GM23338 (cell line): ENCODE measurements at regions not wholly inside any gene's neighbourhood (a gene's known extent, or its start where the extent isn't known, plus 50 kb on each side); places are given as distances from the start of the nearest gene placed in this dataset.
A peak's percentile ranks its signal among the peaks of the same experiment; 100 is the strongest.

Experiments used
- ATAC-seq: fragments of 200-7000 bp; cut with Tn5 transposase; 3 replicates; pipeline ENCODE4 v1.9.1; 2020
- DNase-seq: peaks from one replicate; pipeline ENCODE4 v3.0.0-alpha.2; 2015; ENCODE audit warnings: low spot score
- H2AFZ ChIP-seq: fragments of 200-600 bp; sonication (generic); 2 replicates; pipeline ENCODE4 v1.8.0; 2016; ENCODE audit warnings: antibody characterized with exemption, mild to moderate bottlenecking, moderate library complexity
- H3F3A ChIP-seq: fragments of 200-600 bp; sonication (generic); replicated peaks from 2 replicates; pipeline ENCODE4 v1.8.0; 2017; ENCODE audit warnings: antibody characterized with exemption, mixed run types, low read depth
- H3K27ac ChIP-seq: fragments of 200-600 bp; sonication (generic); 2 replicates; pipeline ENCODE4 v1.6.1; 2016; ENCODE audit warnings: low read depth
- H3K27me3 ChIP-seq: fragments of 200-600 bp; sonication (generic); 2 replicates; pipeline ENCODE4 v1.8.0; 2016; ENCODE audit warnings: mild to moderate bottlenecking, mixed run types, moderate library complexity; ENCODE audit not compliant: insufficient read depth
- H3K36me3 ChIP-seq: fragments of 200-600 bp; sonication (generic); 2 replicates; pipeline ENCODE4 v1.8.0; 2016; ENCODE audit warnings: mild to moderate bottlenecking; ENCODE audit not compliant: insufficient read depth
- H3K4me1 ChIP-seq: fragments of 200-600 bp; sonication (generic); 2 replicates; pipeline ENCODE4 v1.8.0; 2016; ENCODE audit warnings: mild to moderate bottlenecking, moderate library complexity; ENCODE audit not compliant: insufficient read depth
- H3K4me2 ChIP-seq: fragments of 200-600 bp; sonication (generic); 2 replicates; pipeline ENCODE4 v1.7.1; 2017; ENCODE audit warnings: mixed run types
- H3K4me3 ChIP-seq: fragments of 200-600 bp; sonication (generic); 2 replicates; pipeline ENCODE4 v1.6.1; 2016; ENCODE audit warnings: mixed run types
- H3K79me2 ChIP-seq: fragments of 200-600 bp; sonication (generic); replicated peaks from 2 replicates; pipeline ENCODE4 v1.8.0; 2017; ENCODE audit warnings: mild to moderate bottlenecking; ENCODE audit not compliant: insufficient read depth
- H3K9me2 ChIP-seq: fragments of 200-600 bp; sonication (generic); 2 replicates; pipeline ENCODE4 v1.8.0; 2017; ENCODE audit not compliant: insufficient read depth
- H4K20me1 ChIP-seq: fragments of 200-600 bp; sonication (generic); replicated peaks from 2 replicates; pipeline ENCODE4 v1.8.0; 2017; ENCODE audit warnings: mild to moderate bottlenecking; ENCODE audit not compliant: insufficient read depth
- H3K27ac Mint-ChIP-seq: 2 replicates; pipeline ENCODE4 v1.8.0; 2020; ENCODE audit warnings: inconsistent platforms, mild to moderate bottlenecking, moderate library complexity, mixed read lengths
- H3K27me3 Mint-ChIP-seq: 3 replicates; pipeline ENCODE4 v1.8.0; 2022; ENCODE audit warnings: low read depth, mild to moderate bottlenecking, moderate library complexity, mixed read lengths, inconsistent platforms; ENCODE audit not compliant: insufficient read depth, poor library complexity
- H3K36me3 Mint-ChIP-seq: 3 replicates; pipeline ENCODE4 v1.8.0; 2021; ENCODE audit warnings: low read depth, mild to moderate bottlenecking, inconsistent platforms, moderate library complexity, mixed read lengths
- H3K4me1 Mint-ChIP-seq: 3 replicates; pipeline ENCODE4 v1.8.0; 2020; ENCODE audit warnings: mild to moderate bottlenecking, inconsistent platforms, mixed read lengths
- H3K4me3 Mint-ChIP-seq: 3 replicates; pipeline ENCODE4 v1.8.0; 2021; ENCODE audit warnings: moderate library complexity, mild to moderate bottlenecking, inconsistent platforms, mixed read lengths
- H3K9me3 Mint-ChIP-seq: 3 replicates; pipeline ENCODE4 v1.8.0; 2020; ENCODE audit warnings: moderate library complexity, mild to moderate bottlenecking, inconsistent platforms, mixed read lengths
- CREB1 ChIP-seq: fragments of 250-450 bp; sonication (Bioruptor Pico); IDR thresholded peaks from 2 replicates; pipeline ENCODE4 v1.5.0; 2020; ENCODE audit warnings: low read depth, mild to moderate bottlenecking, moderate library complexity
- CTCF ChIP-seq, 2 experiments: fragments of 200-600 bp in 1 of 2; sonication (generic) in 1 of 2; conservative IDR thresholded peaks; 2 replicates each; pipeline versions ENCODE4 v1.5.1 to v1.6.1; 2016 to 2017; ENCODE audit warnings: antibody characterized with exemption in 2 of 2, low read depth in 2 of 2, mild to moderate bottlenecking in 2 of 2, moderate library complexity in 1 of 2
- ETS1 ChIP-seq: IDR thresholded peaks from 2 replicates; pipeline ENCODE4 v1.6.1; 2016; ENCODE audit warnings: antibody characterized with exemption
- EZH2 ChIP-seq: fragments of 200-600 bp; sonication (generic); IDR thresholded peaks from one replicate; pipeline ENCODE4 v1.8.0; 2017; ENCODE audit warnings: antibody characterized with exemption, mild to moderate bottlenecking, low read depth; ENCODE audit not compliant: unreplicated experiment
- EZH2phosphoT487 ChIP-seq: fragments of 200-600 bp; sonication (generic); IDR thresholded peaks from one replicate; pipeline ENCODE4 v1.8.1; 2018; ENCODE audit warnings: antibody characterized with exemption; ENCODE audit not compliant: unreplicated experiment
- JUNB ChIP-seq: IDR thresholded peaks from one replicate; pipeline ENCODE4 v1.6.1; 2016; ENCODE audit warnings: antibody characterized with exemption; ENCODE audit not compliant: unreplicated experiment
- NANOG ChIP-seq: IDR thresholded peaks from 2 replicates; pipeline ENCODE4 v1.6.1; 2016; ENCODE audit warnings: antibody characterized with exemption, borderline replicate concordance
- POLR2AphosphoS5 ChIP-seq: IDR thresholded peaks from 2 replicates; pipeline ENCODE4 v1.6.1; 2016; ENCODE audit warnings: antibody characterized with exemption, low read depth
- REST ChIP-seq: IDR thresholded peaks from one replicate; pipeline ENCODE4 v1.6.1; 2018; ENCODE audit warnings: antibody characterized with exemption; ENCODE audit not compliant: unreplicated experiment
- STAT1 ChIP-seq: IDR thresholded peaks from one replicate; pipeline ENCODE4 v1.6.1; 2016; ENCODE audit warnings: antibody characterized with exemption; ENCODE audit not compliant: unreplicated experiment
- ZNF114 ChIP-seq: fragments of 250-450 bp; sonication (Bioruptor Pico); IDR thresholded peaks from 2 replicates; pipeline ENCODE4 v1.5.0; 2020; ENCODE audit warnings: mild to moderate bottlenecking, moderate library complexity
- ZNF331 ChIP-seq: fragments of 250-450 bp; sonication (Bioruptor Pico); IDR thresholded peaks from 2 replicates; pipeline ENCODE4 v1.5.0; 2020; ENCODE audit warnings: low read depth, mild to moderate bottlenecking, moderate library complexity
- ZNF462 ChIP-seq: fragments of 250-450 bp; sonication (Bioruptor Pico); IDR thresholded peaks from 2 replicates; pipeline ENCODE4 v1.5.0; 2020; ENCODE audit warnings: mild to moderate bottlenecking, moderate library complexity

- DNase-seq (no peak), ATAC-seq (no peak)
- Histone ChIP-seq H3K4me2 (no peak overlapping the region), H3K4me3 (no peak overlapping the region), H3K4me1 (no peaks in the 10 kb centered on the region), H3K36me3 (no peaks in the 10 kb centered on the region), H3K79me2 (no peaks in the 10 kb centered on the region), H3K27me3 (no peaks in the 10 kb centered on the region), H3F3A (no peaks in the 10 kb centered on the region), H3K27ac (no peak overlapping the region), H2AFZ (0 out of 2 replicates have a peak overlapping the region, but pooled peaks have one; percentile 16), H3K9me2 (no peaks in the 10 kb centered on the region), H4K20me1 (no peaks in the 10 kb centered on the region)
- 0 out of 3 replicates have a peak, but pooled peaks cover 3% of the 10 kb centered on the region for H3K4me1 Mint-ChIP-seq
- no peaks in the 10 kb centered on the region for H3K9me3 Mint-ChIP-seq
- no peaks in the 10 kb centered on the region for H3K27me3 Mint-ChIP-seq
- no peak overlapping the region for H3K4me3 Mint-ChIP-seq
- no peak overlapping the region for H3K27ac Mint-ChIP-seq
- no peak for TF ChIP-seq CREB1 (CRISPR knock-in tag)
- no peak for TF ChIP-seq EZH2
- no peak for TF ChIP-seq CTCF (conservative IDR thresholded peaks at IDR 0.05; ENCODE audit: low read depth in 2 of 2)
- TF ChIP-seq ZNF114, result no peak
- TF ChIP-seq JUNB, result no peak
- TF ChIP-seq POLR2AphosphoS5, result no peak
- no peak for TF ChIP-seq EZH2phosphoT487
- no peak for TF ChIP-seq STAT1
- TF ChIP-seq ZNF331 (CRISPR knock-in tag), result no peak
- TF ChIP-seq ETS1, result no peak
- TF ChIP-seq NANOG, result no peak
- TF ChIP-seq REST, result no peak
- TF ChIP-seq ZNF462, result no peak
- H3K36me3 Mint-ChIP-seq, result no peaks in the 10 kb centered on the region
Measured at GRCh38 chr13:30560212-30560611, 57.5 kb upstream of the USPL1 start.
